Left hindlimb (tissue), 1 donor: ENCODE measurements at regions not wholly inside any gene's neighbourhood (a gene's known extent, or its start where the extent isn't known, plus 50 kb on each side); places are given as distances from the start of the nearest gene placed in this dataset.

Experiments used
- DNase-seq: peaks from one replicate; pipeline ENCODE4 v3.0.0-alpha.2; 2018

GRCh38 chr13:46951516-46951915 lies 54.7 kb upstream of the HTR2A start:
- no peak for DNase-seq

- no peak for DNase-seq
Observed at GRCh38 chr13:46949211-46949610, 52.4 kb upstream of the HTR2A start.

- DNase-seq, result no peak
Observed at GRCh38 chr13:46948338-46948737, 51.5 kb upstream of the HTR2A start.

- DNase-seq, result no peak
Observed at GRCh38 chr13:46947425-46948191, 50.8 kb upstream of the HTR2A start.
